ENCODE measurements at regions not wholly inside any gene's neighbourhood (a gene's known extent, or its start where the extent isn't known, plus 50 kb on each side); places are given as distances from the start of the nearest gene placed in this dataset.

DNA sequence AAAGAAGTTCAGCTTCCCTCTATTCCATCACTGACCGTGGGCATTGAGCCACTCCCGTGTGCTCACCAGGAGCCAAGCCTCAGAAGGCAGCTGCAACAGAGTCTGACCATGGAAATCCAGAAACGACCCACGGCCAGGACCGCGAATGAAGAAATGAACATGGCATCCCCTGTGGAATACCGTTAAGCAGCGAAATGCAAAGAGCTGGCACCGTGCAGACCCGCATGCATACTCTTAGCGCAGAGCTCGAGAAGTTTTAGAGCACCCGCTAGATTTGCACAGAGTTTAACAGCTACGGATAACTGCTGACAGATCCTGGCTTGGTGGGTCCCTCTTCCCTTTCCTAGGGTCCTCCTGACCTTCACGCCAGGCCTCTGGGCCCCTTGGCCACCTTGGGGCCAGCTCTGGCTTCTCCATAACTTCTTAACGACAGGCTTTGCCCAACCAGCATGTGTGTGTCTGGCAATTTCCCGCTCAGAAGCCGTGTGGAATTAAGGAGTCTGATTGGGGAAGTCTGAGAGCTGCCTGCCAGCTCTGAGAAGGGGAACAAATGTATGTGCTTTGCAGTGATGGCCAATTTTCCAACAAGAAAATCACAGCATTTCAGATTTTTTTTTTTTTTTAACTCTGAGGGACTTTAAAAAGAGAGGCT is 75.3 kb upstream of the COL5A1 start:
- H3K36me3 ChIP-seq (ENCODE audit: insufficient read depth, low read length), result no peaks in the 10 kb centered on the region
- H3K4me2 ChIP-seq (ENCODE audit: low read depth, low read length, poor library complexity, severe bottlenecking), result no peak overlapping the region
- TF ChIP-seq, protein P1, sequence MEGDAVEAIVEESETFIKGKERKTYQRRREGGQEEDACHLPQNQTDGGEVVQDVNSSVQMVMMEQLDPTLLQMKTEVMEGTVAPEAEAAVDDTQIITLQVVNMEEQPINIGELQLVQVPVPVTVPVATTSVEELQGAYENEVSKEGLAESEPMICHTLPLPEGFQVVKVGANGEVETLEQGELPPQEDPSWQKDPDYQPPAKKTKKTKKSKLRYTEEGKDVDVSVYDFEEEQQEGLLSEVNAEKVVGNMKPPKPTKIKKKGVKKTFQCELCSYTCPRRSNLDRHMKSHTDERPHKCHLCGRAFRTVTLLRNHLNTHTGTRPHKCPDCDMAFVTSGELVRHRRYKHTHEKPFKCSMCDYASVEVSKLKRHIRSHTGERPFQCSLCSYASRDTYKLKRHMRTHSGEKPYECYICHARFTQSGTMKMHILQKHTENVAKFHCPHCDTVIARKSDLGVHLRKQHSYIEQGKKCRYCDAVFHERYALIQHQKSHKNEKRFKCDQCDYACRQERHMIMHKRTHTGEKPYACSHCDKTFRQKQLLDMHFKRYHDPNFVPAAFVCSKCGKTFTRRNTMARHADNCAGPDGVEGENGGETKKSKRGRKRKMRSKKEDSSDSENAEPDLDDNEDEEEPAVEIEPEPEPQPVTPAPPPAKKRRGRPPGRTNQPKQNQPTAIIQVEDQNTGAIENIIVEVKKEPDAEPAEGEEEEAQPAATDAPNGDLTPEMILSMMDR (conservative IDR thresholded peaks at IDR 0.05; ENCODE audit: low read length), result no peak
- TF ChIP-seq EZH2phosphoT487 (IDR thresholded peaks at IDR 0.05; ENCODE audit: borderline replicate concordance), result no peak
- H3K4me3 ChIP-seq (ENCODE audit: low read length, poor library complexity, severe bottlenecking), result no peak overlapping the region
- H3F3A ChIP-seq (ENCODE audit: low read depth), result no peaks in the 10 kb centered on the region; the same call in 1 of the 2 replicates
- H2AFZ ChIP-seq (ENCODE audit: low read length), result no peak overlapping the region
- peaks cover 32% of the 10 kb centered on the region for H3K4me1 ChIP-seq (ENCODE audit: insufficient read depth, low read length, poor library complexity, severe bottlenecking)
- no peak overlapping the region for H3K9ac ChIP-seq (ENCODE audit: low read depth, low read length, poor library complexity, severe bottlenecking)
- H3K27me3 ChIP-seq (ENCODE audit: insufficient read depth, low read length, poor library complexity, severe bottlenecking), result no peaks in the 10 kb centered on the region
- no peaks in the 10 kb centered on the region for H4K20me1 ChIP-seq (ENCODE audit: insufficient read depth, low read length, poor library complexity, severe bottlenecking)
- H3K79me2 ChIP-seq (ENCODE audit: insufficient read depth, low read length), result no peaks in the 10 kb centered on the region
- H3K9me2 ChIP-seq (replicated peaks; ENCODE audit: low read depth, low read length), result no peaks in the 10 kb centered on the region
- no peaks in the 10 kb centered on the region for H3K9me3 ChIP-seq (ENCODE audit: insufficient read depth, low read depth, low read length)

- Histone ChIP-seq H3K4me1 (ENCODE audit: insufficient read depth, low read length, poor library complexity, severe bottlenecking) (peaks cover 28% of the 10 kb centered on the region), H2AFZ (ENCODE audit: low read length) (no peak overlapping the region)
- TF ChIP-seq EZH2phosphoT487 (IDR thresholded peaks at IDR 0.05; ENCODE audit: borderline replicate concordance), result no peak
- TF ChIP-seq, protein P1 (conservative IDR thresholded peaks at IDR 0.05; ENCODE audit: low read length), result no peak
Observed at GRCh38 chr9:134566936-134567335, 74.7 kb upstream of the COL5A1 start.

DNA sequence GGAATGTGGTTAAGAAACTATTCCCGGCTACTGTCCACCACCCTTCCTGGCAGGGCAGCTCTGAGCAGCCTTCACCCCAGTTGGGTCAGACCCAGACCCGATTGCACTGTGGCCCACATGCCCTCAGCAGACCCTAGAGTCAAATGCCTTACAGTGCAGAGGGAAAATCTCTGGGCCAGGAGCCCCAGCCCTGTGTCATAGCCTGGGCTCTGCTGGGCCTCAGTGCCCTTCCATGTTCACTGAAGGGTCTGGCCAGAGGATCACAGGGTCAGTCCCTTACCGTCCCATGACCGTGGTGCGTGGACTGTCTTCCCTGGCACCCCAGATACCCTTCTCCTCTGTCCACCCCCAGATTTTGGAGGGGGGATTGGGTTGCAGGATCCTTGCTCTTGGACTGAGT is 73.5 kb upstream of the COL5A1 start:
- no peak overlapping the region for H2AFZ ChIP-seq (ENCODE audit: low read length)
- H3K4me1 ChIP-seq (ENCODE audit: insufficient read depth, low read length, poor library complexity, severe bottlenecking), result peaks cover 28% of the 10 kb centered on the region
- no peaks in the 10 kb centered on the region for H4K20me1 ChIP-seq (ENCODE audit: insufficient read depth, low read length, poor library complexity, severe bottlenecking)
- H3K9me2 ChIP-seq (replicated peaks; ENCODE audit: low read depth, low read length), result no peaks in the 10 kb centered on the region
- H3K9me3 ChIP-seq (ENCODE audit: insufficient read depth, low read depth, low read length), result no peaks in the 10 kb centered on the region
- H3K36me3 ChIP-seq (ENCODE audit: insufficient read depth, low read length), result no peaks in the 10 kb centered on the region
- no peaks in the 10 kb centered on the region for H3K27me3 ChIP-seq (ENCODE audit: insufficient read depth, low read length, poor library complexity, severe bottlenecking)
- no peak for TF ChIP-seq EZH2phosphoT487 (IDR thresholded peaks at IDR 0.05; ENCODE audit: borderline replicate concordance)
- TF ChIP-seq, protein P1 (conservative IDR thresholded peaks at IDR 0.05; ENCODE audit: low read length), result no peak
- H3K4me3 ChIP-seq (ENCODE audit: low read length, poor library complexity, severe bottlenecking), result no peak overlapping the region
- no peaks in the 10 kb centered on the region for H3K79me2 ChIP-seq (ENCODE audit: insufficient read depth, low read length)
- H3K4me2 ChIP-seq (ENCODE audit: low read depth, low read length, poor library complexity, severe bottlenecking), result no peak overlapping the region
- peaks cover 3% of the 10 kb centered on the region for H3F3A ChIP-seq (ENCODE audit: low read depth)
- no peak overlapping the region for H3K9ac ChIP-seq (ENCODE audit: low read depth, low read length, poor library complexity, severe bottlenecking)

More at GRCh38 chr9:134566936-134567335, 74.7 kb upstream of the COL5A1 start:
- Histone ChIP-seq H3K36me3 (ENCODE audit: insufficient read depth, low read length) (no peaks in the 10 kb centered on the region), H3K9me2 (replicated peaks; ENCODE audit: low read depth, low read length) (no peaks in the 10 kb centered on the region), H3K4me2 (ENCODE audit: low read depth, low read length, poor library complexity, severe bottlenecking) (no peak overlapping the region), H3K4me3 (ENCODE audit: low read length, poor library complexity, severe bottlenecking) (no peak overlapping the region), H3K9ac (ENCODE audit: low read depth, low read length, poor library complexity, severe bottlenecking) (no peak overlapping the region), H3K9me3 (ENCODE audit: insufficient read depth, low read depth, low read length) (no peaks in the 10 kb centered on the region), H4K20me1 (ENCODE audit: insufficient read depth, low read length, poor library complexity, severe bottlenecking) (no peaks in the 10 kb centered on the region), H3K27me3 (ENCODE audit: insufficient read depth, low read length, poor library complexity, severe bottlenecking) (no peaks in the 10 kb centered on the region), H3K79me2 (ENCODE audit: insufficient read depth, low read length) (no peaks in the 10 kb centered on the region), H3F3A (ENCODE audit: low read depth) (peaks cover 3% of the 10 kb centered on the region; the same call in 1 of the 2 replicates)
